ENCODE measurements at regions not wholly inside any gene's neighbourhood (a gene's known extent, or its start where the extent isn't known, plus 50 kb on each side); places are given as distances from the start of the nearest gene placed in this dataset.

GRCh38 chr11:114758627-114759026 lies 80.3 kb downstream of the NXPE2 start:
- DNase-seq (ENCODE audit: low read depth in 2 of 2): no peak

GRCh38 chr11:114762408-114762807 lies 84.1 kb downstream of the NXPE2 start:
- DNase-seq (ENCODE audit: low read depth in 2 of 2): peak; percentile 67 to 69

GRCh38 chr11:114764563-114764962 lies 86.2 kb downstream of the NXPE2 start:
- DNase-seq (ENCODE audit: low read depth in 2 of 2): no peak

GRCh38 chr11:114771172-114771571 lies 92.8 kb downstream of the NXPE2 start:
- DNase-seq (ENCODE audit: low read depth in 2 of 2): no peak

GRCh38 chr11:114773541-114774338 lies 95.4 kb downstream of the NXPE2 start:
- DNase-seq (ENCODE audit: low read depth in 2 of 2): no peak

GRCh38 chr11:114774599-114775361 lies 96.5 kb downstream of the NXPE2 start:
- peak; percentile 32 to 64 for DNase-seq (ENCODE audit: low read depth in 2 of 2)

- DNase-seq (ENCODE audit: low read depth in 2 of 2): no peak
These were observed 97.7 kb downstream of the NXPE2 start for GRCh38 chr11:114775875-114776621.

GRCh38 chr11:114776956-114777355 lies 98.6 kb downstream of the NXPE2 start:
- DNase-seq (ENCODE audit: low read depth in 2 of 2): no peak

GRCh38 chr11:114779189-114779588 lies 100.9 kb downstream of the NXPE2 start:
- no peak for DNase-seq (ENCODE audit: low read depth in 2 of 2)

- no peak for DNase-seq (ENCODE audit: low read depth in 2 of 2)
These were observed 104.5 kb downstream of the NXPE2 start for GRCh38 chr11:114782650-114783310.

- no peak for DNase-seq (ENCODE audit: low read depth in 2 of 2)
These were observed 105.5 kb downstream of the NXPE2 start for GRCh38 chr11:114783805-114784204.

GRCh38 chr11:114784216-114784615 lies 105.9 kb downstream of the NXPE2 start:
- no peak for DNase-seq (ENCODE audit: low read depth in 2 of 2)

GRCh38 chr11:114784891-114785290 lies 106.6 kb downstream of the NXPE2 start:
- no peak for DNase-seq (ENCODE audit: low read depth in 2 of 2)

- DNase-seq (ENCODE audit: low read depth in 2 of 2): no peak
These were observed 107.5 kb downstream of the NXPE2 start for GRCh38 chr11:114785820-114786219.

GRCh38 chr11:114787126-114787525 lies 108.8 kb downstream of the NXPE2 start:
- no peak for DNase-seq (ENCODE audit: low read depth in 2 of 2)

GRCh38 chr11:114790910-114791309 lies 112.6 kb downstream of the NXPE2 start:
- no peak for DNase-seq (ENCODE audit: low read depth in 2 of 2)

- no peak for DNase-seq (ENCODE audit: low read depth in 2 of 2)
These were observed 115.8 kb downstream of the NXPE2 start for GRCh38 chr11:114794048-114794684.

GRCh38 chr11:114796954-114797721 lies 118.8 kb downstream of the NXPE2 start:
- DNase-seq (ENCODE audit: low read depth in 2 of 2): peak; percentile 1 to 75

- DNase-seq (ENCODE audit: low read depth in 2 of 2): no peak
These were observed 121.1 kb downstream of the NXPE2 start for GRCh38 chr11:114799476-114799875.

- DNase-seq (ENCODE audit: low read depth in 2 of 2): no peak
These were observed 123.4 kb downstream of the NXPE2 start for GRCh38 chr11:114801773-114802172.
